CD1c-positive myeloid dendritic cell (primary cell): ENCODE measurements at regions not wholly inside any gene's neighbourhood (a gene's known extent, or its start where the extent isn't known, plus 50 kb on each side); places are given as distances from the start of the nearest gene placed in this dataset.
"Not testable (repeated sequence)": the region's sequence is repeated elsewhere in the genome, so short reads cannot be mapped to it uniquely, and the experiment has no call there.

Experiments
- DNase-seq: peaks from one replicate; pipeline ENCODE4 v3.0.0-alpha.2; 2016; ENCODE audit errors: extremely low spot score

- no peak for DNase-seq
These were observed 491.9 kb upstream of the FSIP2 start for GRCh38 chr2:185246717-185247116.

DNA sequence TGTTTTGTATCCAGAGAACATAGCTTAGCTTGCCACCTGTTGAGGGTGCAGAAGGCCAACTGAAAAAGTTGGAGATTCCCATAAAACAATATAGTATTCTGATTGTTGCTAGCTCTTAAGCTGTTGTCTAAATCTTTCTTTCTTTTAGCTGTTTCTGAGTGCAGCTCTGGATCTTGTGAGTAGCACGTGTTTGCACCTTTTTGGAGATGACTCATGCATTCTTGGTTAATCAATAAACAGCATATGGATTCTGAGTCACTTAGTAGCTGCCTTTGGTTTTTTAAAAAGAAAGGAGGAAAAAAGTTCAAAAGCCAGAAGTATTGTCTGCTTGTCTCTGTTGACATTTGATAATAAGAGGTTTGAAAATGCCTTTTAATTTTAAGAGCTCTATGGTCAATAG, 483.0 kb upstream of the FSIP2 start:
- DNase-seq = no peak

DNA sequence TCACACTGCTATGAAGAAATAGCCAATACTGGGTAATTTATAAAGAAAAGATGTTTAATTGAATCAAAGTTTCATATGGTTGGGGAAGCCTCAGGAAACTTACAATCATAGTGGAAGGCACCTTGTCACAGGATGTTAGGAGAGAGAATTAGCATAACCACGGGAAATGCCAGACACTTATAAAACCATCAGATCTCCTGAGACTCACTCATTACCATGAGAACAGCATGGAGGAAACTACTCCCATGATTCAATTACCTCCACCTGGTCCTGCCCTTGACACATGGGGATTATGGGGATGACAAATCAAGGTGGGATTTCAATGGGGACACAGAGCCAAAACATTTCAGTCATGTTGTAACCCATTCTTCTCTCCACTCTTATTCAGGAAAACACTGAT, 472.9 kb upstream of the FSIP2 start:
- DNase-seq = no peak

GRCh38 chr2:185268651-185269050, 470.0 kb upstream of the FSIP2 start:
- DNase-seq = no peak

DNA sequence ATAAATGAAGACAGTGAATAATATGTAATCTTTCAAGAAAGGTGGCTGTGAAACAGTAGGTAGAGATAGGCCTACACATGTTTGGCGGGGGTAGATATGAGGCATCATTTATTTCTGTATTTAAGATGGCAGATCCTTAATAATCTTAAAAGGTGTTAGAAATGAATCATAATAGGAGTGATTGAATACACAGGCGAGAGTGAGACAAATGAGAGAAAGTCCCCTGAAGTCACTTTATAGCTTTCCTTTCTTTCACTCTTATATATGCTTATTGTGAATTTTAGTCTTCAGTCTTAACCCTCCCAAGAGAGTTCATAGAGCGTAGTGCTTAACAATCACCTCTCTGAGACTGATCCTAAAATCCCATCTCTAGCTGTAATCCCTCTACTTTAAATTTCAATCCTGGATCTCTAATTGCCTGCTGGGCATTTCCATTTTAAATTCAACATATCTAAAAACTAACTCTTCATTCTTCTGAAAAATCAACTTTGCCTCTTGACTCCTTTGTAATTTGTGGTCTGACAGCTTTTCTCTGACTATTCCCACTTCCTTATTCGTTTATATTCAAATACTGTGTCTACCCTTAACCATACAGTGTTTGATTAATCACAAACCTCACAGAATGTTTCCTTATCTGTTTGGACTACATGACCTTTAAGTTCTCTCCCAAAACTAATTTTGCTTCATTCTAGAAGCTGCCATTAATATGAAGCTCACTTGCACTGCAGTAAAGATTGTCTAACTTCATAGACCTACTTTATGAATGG, 463.7 kb upstream of the FSIP2 start:
- DNase-seq = no peak

- DNase-seq = not testable (repeated sequence)
These were observed 462.6 kb upstream of the FSIP2 start for GRCh38 chr2:185275979-185276378.

DNA sequence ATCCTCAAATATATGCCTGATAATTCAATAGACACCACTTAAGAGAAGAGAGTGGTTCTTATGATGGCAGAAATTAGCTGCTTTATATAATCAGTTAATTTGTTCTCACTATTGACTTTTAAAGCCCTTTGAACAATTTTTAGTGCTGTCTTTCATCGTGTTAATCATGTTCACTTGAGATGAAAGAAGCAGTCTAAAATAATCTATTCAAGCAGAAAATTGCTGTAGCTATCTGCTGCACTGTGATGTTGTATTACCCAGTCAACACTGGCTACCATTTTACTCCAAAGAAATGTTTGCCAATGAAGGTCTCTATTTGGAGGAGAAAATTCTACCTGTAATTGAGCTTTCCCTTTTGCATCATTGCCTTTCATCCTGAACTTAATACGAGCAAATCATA, 459.8 kb upstream of the FSIP2 start:
- no peak for DNase-seq

DNA sequence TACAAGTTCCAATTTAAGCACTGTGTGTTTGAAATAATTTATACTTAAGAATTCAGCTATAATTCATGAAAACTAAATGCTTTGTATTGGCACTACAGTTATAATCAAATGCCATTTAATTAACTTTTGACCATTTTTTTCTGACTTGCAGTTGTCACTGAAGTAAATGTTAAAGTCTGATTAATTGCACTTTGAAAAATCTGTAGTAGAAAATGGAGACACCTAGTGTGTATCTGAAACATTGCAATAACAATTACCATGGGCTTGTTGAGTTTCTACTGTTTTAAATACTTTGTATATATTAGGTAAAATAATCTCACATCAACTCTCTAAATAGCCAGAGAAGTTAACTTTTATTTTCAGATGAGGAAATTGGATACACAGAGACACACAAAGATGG, 458.6 kb upstream of the FSIP2 start:
- peak; percentile 11 for DNase-seq

- DNase-seq = no peak
These were observed 453.9 kb upstream of the FSIP2 start for GRCh38 chr2:185284696-185285095.

DNA sequence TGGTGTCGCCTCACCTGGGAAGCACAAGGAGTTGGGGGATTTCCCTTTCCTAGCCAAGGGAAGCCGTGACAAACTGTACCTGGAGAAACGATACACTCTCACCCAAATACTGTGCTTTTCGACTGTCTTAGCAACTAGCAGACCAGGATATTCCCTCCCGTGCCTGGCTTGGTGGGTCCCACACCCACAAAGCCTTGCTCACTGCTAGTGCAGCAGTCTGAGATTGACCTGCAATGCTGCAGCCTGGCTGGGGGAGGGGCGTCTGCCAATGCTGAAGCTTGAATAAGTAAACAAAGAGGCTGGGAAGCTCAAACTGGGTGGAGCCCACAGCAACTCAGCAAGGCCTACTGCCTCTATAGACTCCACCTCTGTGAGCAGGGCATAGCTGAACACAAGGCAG, 448.6 kb upstream of the FSIP2 start:
- DNase-seq = not testable (repeated sequence)

GRCh38 chr2:185291035-185291647, 447.5 kb upstream of the FSIP2 start:
- DNase-seq = peak; percentile 5

GRCh38 chr2:185299867-185300266, 438.7 kb upstream of the FSIP2 start:
- DNase-seq = no peak

GRCh38 chr2:185306119-185306518, 432.5 kb upstream of the FSIP2 start:
- no peak for DNase-seq

DNA sequence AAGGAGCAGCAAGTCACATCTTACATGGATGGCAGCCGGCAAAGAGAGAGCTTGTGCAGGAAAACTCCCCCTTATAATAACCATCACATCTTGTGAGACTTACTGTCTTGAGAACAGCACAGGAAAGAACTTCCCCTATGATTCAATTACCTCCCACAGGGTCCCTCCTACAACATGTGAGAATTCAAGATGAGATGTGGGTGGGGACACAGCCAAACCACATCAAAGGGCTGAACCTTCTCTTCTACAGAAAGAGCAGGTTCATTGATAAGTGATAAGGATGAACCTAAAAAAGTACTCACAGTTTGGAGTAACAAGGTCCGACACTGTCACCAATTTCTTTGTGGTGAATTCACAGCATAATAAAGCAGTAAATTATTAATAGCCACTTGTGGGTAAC, 422.2 kb upstream of the FSIP2 start:
- DNase-seq = no peak

DNA sequence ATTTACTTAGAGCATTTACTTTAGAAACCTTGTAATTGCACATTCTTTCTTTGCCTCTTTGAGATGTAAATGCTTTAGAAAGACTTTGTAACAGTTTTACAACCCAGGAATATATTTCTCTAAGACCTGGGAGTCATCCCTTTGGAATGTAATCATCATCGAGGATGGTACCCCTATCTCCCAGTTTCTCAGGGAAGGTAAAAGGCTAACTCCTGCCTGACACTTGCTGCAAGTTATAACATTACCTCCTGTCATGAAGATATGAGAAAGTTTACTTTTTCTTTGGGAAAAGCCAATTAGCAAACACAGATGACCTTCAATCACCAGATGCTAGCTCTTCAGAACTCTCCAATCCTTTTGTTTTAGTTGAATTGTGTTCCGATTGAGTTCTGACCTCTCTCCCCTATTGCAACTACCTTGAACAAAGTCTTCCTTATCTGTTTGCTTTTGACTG, 420.3 kb upstream of the FSIP2 start:
- no peak for DNase-seq

- DNase-seq = no peak
These were observed 402.7 kb upstream of the FSIP2 start for GRCh38 chr2:185335879-185336278.

DNA sequence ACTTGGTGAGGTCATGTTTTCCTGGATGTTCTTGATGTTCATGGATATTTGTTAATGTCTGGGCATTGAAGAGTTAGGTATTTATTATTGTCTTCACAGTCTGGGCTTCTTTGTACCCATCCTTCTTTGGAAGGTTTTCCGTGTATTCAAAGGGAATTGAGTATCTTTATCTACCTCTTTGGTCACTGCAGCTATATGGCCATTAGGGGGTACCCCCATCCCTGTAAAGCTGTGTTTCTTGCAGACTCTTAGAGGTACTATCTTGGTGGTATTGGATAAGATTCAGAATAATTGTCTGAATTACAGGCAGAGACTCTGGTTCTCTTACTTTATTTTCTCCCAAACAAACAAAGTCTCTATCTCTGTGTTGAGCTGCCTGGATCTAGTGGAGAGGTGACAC, 401.6 kb upstream of the FSIP2 start:
- no peak for DNase-seq

- no peak for DNase-seq
These were observed 400.5 kb upstream of the FSIP2 start for GRCh38 chr2:185338104-185338503.

- no peak for DNase-seq
These were observed 391.2 kb upstream of the FSIP2 start for GRCh38 chr2:185347445-185347844.

- DNase-seq = no peak
These were observed 377.8 kb upstream of the FSIP2 start for GRCh38 chr2:185360776-185361175.

GRCh38 chr2:185372188-185372587, 366.4 kb upstream of the FSIP2 start:
- no peak for DNase-seq

DNA sequence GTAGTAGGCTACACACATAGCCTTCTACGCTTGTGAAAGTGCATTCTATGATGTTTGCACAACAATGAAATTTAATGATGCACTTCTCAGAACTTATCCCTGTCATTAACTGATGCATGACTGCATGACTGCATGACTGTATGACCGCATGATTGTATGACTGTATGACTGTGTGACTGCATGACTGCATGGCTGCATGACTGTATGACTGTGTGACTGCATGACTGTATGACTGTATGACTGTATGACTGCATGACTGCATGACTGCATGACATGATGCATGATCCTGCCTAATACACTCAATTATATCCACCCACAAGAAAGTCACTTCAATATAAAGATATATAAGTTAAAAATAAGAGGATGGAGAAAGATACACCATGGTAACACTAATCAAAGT, 365.4 kb upstream of the FSIP2 start:
- DNase-seq = no peak

DNA sequence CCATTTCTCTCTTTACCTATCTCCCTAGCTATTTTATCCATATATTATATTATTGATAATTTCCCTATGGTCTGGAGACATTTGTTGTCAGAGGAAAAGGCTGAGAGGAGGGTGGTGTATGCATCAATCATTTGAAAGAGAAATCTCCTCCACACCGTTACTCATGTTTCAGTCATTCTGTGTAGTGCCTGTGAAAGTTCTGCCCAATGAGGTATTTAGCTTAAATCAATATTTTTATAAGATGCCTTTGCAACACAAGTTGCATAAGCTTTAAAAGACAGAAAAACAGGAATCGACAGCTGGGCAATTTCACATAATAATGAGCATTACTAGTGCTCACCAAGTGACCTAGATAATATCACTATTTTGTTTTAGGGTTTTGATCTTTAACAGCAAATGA, 363.7 kb upstream of the FSIP2 start:
- DNase-seq = no peak

GRCh38 chr2:185375731-185376130, 362.9 kb upstream of the FSIP2 start:
- DNase-seq = no peak
